HEK293T (cell line): ENCODE measurements at regions not wholly inside any gene's neighbourhood (a gene's known extent, or its start where the extent isn't known, plus 50 kb on each side); places are given as distances from the start of the nearest gene placed in this dataset.
"Not testable (repeated sequence)": the region's sequence is repeated elsewhere in the genome, so short reads cannot be mapped to it uniquely, and the experiment has no call there.

ENCODE experiments used
- CTCF ChIA-PET: fragments of 350-600 bp; formaldehyde crosslinking; extraction: SDS; loops from one replicate; lab custom pipeline; 2021; ENCODE audit warnings: antibody characterized with exemption, inconsistent platforms; lab: Yijun Ruan, JAX
- POLR2A ChIA-PET: fragments of 350-600 bp; formaldehyde crosslinking; extraction: SDS; loops from one replicate; lab custom pipeline; 2020; ENCODE audit warnings: antibody characterized with exemption, inconsistent platforms; lab: Yijun Ruan, JAX
- DNase-seq: peaks from one replicate; pipeline ENCODE4 v3.0.0; 2012; ENCODE audit warnings: mixed read lengths; ENCODE audit errors: extremely low spot score
- ARNT ChIP-seq: fragments of 450-650 bp; IDR thresholded peaks from 2 replicates; pipeline ENCODE4 v1.6.1; 2017; ENCODE audit warnings: mild to moderate bottlenecking
- BHLHE40 ChIP-seq: fragments of 450-650 bp; IDR thresholded peaks from 2 replicates; pipeline ENCODE4 v1.6.1; 2016; ENCODE audit warnings: mild to moderate bottlenecking, moderate library complexity, borderline replicate concordance
- CTBP1 ChIP-seq: fragments of 450-650 bp; IDR thresholded peaks from 2 replicates; pipeline ENCODE4 v1.6.1; 2016; ENCODE audit warnings: borderline replicate concordance
- ELF4 ChIP-seq: fragments of 450-650 bp; IDR thresholded peaks from 2 replicates; pipeline ENCODE4 v1.6.1; 2017; ENCODE audit warnings: antibody characterized with exemption
- FOXA1 ChIP-seq: fragments of 450-650 bp; IDR thresholded peaks from 2 replicates; pipeline ENCODE4 v1.6.1; 2016; ENCODE audit warnings: mild to moderate bottlenecking
- FOXK2 ChIP-seq: fragments of 450-650 bp; IDR thresholded peaks from 2 replicates; pipeline ENCODE4 v1.6.1; 2016; ENCODE audit warnings: mild to moderate bottlenecking
- FOXM1 ChIP-seq: fragments of 450-650 bp; IDR thresholded peaks from 2 replicates; pipeline ENCODE4 v1.6.1; 2017; ENCODE audit warnings: mild to moderate bottlenecking, borderline replicate concordance
- HDGF ChIP-seq: fragments of 450-650 bp; IDR thresholded peaks from 2 replicates; pipeline ENCODE4 v1.6.1; 2017; ENCODE audit warnings: antibody characterized with exemption, borderline replicate concordance
- L3MBTL2 ChIP-seq: fragments of 450-650 bp; conservative IDR thresholded peaks from 2 replicates; pipeline ENCODE4 v1.6.1; 2016; ENCODE audit warnings: mild to moderate bottlenecking
- LEF1 ChIP-seq: fragments of 450-650 bp; IDR thresholded peaks from 2 replicates; pipeline ENCODE4 v1.6.1; 2017; ENCODE audit warnings: mild to moderate bottlenecking, borderline replicate concordance
- NFRKB ChIP-seq: fragments of 450-650 bp; IDR thresholded peaks from 2 replicates; pipeline ENCODE4 v1.6.1; 2016; ENCODE audit warnings: mild to moderate bottlenecking, moderate library complexity
- SP1 ChIP-seq: fragments of 450-650 bp; IDR thresholded peaks from 2 replicates; pipeline ENCODE4 v1.6.1; 2017
- SUZ12 ChIP-seq: fragments of 450-650 bp; IDR thresholded peaks from 2 replicates; pipeline ENCODE4 v1.6.1; 2016; ENCODE audit warnings: mild to moderate bottlenecking
- TARDBP ChIP-seq: fragments of 450-650 bp; IDR thresholded peaks from 2 replicates; pipeline ENCODE4 v1.6.1; 2016
- ZNF384 ChIP-seq: fragments of 450-650 bp; IDR thresholded peaks from 2 replicates; pipeline ENCODE4 v1.6.1; 2016
- TF ChIP-seq, protein P1 (sequence below): fragments of 450-650 bp; IDR thresholded peaks from 2 replicates; pipeline ENCODE4 v1.6.1; 2016

DNA sequence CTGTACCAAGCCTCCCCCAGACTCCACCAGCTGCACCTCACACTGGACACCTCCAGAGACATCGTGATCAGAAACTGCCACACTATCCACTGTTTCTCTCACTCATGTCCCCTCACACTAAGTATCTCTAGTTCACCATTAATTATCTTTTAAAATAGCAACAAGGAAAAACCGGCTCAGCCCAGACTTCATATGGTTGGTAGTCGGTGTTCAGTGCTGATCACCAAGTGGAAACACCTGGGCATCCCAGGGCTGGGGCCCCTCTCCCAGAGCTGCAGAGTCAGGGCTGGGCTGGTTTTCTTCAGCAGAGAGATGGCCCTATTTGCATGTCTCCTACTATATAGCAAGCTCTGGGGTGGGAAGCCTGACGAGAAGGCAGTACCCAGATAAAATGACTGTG lies 1140.0 kb downstream of the TMEM121 start:
- ChIA-PET CTCF (no interaction called here), POLR2A (no interaction called here)
- TF ChIP-seq ARNT: no peak
- no peak for TF ChIP-seq NFRKB
- TF ChIP-seq FOXK2: no peak
- no peak for TF ChIP-seq SP1
- TF ChIP-seq HDGF: no peak
- no peak for TF ChIP-seq L3MBTL2
- TF ChIP-seq FOXM1: no peak
- TF ChIP-seq ZNF384: no peak
- TF ChIP-seq LEF1: no peak
- TF ChIP-seq FOXA1: no peak
- TF ChIP-seq, protein P1, sequence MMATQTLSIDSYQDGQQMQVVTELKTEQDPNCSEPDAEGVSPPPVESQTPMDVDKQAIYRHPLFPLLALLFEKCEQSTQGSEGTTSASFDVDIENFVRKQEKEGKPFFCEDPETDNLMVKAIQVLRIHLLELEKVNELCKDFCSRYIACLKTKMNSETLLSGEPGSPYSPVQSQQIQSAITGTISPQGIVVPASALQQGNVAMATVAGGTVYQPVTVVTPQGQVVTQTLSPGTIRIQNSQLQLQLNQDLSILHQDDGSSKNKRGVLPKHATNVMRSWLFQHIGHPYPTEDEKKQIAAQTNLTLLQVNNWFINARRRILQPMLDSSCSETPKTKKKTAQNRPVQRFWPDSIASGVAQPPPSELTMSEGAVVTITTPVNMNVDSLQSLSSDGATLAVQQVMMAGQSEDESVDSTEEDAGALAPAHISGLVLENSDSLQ: no peak
- TF ChIP-seq CTBP1: no peak
- no peak for TF ChIP-seq TARDBP
- no peak for TF ChIP-seq BHLHE40
- no peak for TF ChIP-seq ELF4
- TF ChIP-seq SUZ12: no peak
- no peak for DNase-seq

DNA sequence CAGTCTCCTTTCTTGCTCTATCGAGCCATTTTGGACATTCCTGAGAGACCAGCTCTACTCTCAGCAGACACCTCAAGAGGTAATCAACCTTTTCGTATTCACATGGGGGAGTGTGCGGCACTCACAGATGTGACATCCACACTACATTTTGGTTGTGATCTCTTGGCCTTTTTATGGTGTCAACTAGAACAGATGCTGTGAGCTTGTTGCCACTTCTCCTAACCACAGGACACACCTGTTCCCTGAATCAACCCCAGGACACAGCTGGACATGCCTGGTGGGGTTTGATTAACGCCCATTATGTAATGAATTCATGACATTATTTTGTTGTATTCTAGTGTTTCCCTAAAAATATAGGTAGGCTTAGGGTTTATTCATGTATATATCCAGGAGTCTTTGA lies 1143.6 kb downstream of the TMEM121 start:
- no peak for DNase-seq
- POLR2A ChIA-PET: no interaction called here
- CTCF ChIA-PET: no interaction called here
- no peak for TF ChIP-seq ZNF384
- no peak for TF ChIP-seq FOXM1
- no peak for TF ChIP-seq FOXA1
- TF ChIP-seq TARDBP: no peak
- no peak for TF ChIP-seq ARNT
- TF ChIP-seq L3MBTL2: no peak
- no peak for TF ChIP-seq LEF1
- TF ChIP-seq CTBP1: no peak
- no peak for TF ChIP-seq SP1
- TF ChIP-seq NFRKB: no peak
- TF ChIP-seq HDGF: no peak
- no peak for TF ChIP-seq ELF4
- no peak for TF ChIP-seq SUZ12
- TF ChIP-seq BHLHE40: no peak
- no peak for TF ChIP-seq FOXK2

DNA sequence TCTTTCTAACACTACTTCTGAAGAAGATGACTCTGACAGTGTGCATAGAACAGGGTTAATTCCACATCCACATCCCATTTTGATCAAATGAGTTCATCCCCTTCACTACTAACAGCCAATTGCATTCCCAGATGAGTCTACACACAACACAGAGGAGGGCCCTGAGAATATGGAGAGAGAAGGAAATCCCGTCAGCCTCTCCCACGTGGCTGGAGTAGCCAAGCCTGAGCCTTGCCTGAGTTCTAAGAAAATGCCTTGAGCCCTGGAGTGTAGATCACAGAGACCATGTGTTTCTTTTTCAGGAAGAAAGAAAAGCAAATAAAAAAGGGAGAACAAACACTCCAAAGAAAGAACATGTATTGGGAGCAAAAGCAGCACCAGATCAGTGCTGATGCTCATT lies 1147.7 kb downstream of the TMEM121 start:
- CTCF ChIA-PET: interaction anchor here (0.6 kb wide), 1 partner anchor 57 kb away, joined by 3 read pairs; no protein-coding TSS in a partner anchor
- DNase-seq, POLR2A ChIA-PET: not testable (repeated sequence)

DNA sequence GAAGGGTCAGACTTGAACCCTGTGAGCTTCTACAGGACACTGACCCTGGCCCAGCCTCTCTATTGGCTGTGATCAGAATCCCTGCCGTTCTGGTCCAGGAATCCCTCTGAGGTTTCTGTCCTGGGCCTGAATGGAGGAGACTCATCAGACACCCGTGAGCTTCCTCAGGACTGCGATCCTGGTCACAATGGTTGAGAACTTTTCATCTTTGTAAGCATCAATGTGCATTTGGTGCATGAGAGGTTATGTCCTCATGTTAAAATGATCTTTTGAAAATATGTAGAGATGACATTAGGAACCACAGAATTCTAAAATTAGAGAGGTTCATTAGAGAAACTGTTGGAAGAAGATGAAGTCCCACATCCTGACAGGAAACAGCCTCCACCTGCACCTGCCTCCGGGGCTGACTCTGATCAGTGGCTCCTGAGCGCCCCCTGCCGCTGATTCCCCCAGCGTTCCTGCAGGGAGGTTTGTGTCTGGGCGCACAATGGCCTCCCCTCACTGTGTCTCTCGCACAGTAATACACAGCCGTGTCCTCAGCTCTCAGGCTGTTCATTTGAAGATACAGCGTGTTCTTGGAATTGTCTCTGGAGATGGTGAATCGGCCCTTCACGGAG lies 1148.2 kb downstream of the TMEM121 start:
- POLR2A ChIA-PET, CTCF ChIA-PET: not testable (repeated sequence)

DNA sequence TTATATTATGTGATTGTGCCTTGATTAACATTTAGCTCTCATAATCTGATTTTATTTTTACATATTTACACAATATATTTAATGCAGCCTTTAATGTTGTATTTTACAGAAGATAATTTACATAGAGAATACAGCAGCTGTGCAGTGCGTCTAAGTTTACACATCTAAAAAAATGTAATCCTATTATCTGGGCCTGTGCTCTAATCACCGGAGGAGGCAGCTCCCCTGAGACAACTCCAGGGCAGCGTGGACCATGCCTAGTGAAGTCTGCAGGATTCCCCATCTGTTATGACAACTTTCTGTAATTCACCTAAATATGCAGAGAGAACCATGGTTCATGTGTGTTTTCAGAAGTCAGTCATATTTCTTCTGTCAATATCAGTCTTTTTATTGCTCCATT lies 1149.3 kb downstream of the TMEM121 start:
- POLR2A ChIA-PET, DNase-seq, CTCF ChIA-PET: not testable (repeated sequence)

More for the DNA sequence above, 1148.2 kb downstream of the TMEM121 start:
- not testable (repeated sequence) for DNase-seq

DNA sequence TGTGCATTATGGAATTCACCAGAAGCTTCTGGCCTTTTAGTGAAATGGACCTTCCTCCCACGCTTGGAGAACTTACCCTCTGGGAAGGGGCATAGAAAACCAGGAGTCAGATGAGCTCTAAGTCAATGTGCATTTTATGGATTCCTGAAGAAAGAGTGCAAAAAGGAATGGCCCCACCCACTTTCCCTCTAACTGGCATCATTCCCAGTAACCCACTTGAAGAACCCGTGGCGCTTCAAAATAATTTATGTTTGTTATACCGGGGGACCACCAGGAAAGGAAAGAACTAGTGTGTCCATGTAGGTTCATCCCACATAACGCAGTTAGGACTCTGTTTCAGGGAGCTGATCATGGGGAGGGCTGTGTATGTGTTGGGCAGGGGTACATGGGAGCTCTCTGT lies 1153.4 kb downstream of the TMEM121 start:
- no peak for DNase-seq
- POLR2A ChIA-PET: no interaction called here
- TF ChIP-seq CTBP1 (no peak), FOXA1 (no peak)
- CTCF ChIA-PET: no interaction called here

DNA sequence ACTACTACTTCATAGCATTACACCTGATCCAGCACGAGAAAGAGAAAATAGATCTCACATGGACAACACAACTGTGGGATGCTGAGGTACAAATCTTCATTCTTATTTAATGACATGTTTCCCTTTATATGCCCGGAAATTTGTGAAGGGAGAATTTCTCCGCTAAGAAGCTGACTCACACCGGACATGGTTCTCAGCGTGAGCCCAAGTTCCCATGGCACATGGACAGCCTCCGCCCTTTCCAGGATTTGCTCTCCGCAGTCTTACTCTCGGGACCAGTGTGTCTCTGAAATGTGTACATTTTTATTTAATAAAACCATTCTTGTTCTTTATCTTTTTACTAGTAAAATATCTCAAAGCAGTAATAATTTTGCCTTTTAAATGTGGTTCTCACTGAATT lies 1154.8 kb downstream of the TMEM121 start:
- no peak for DNase-seq
- ChIA-PET CTCF (no interaction called here), POLR2A (no interaction called here)
- TF ChIP-seq CTBP1 (no peak), L3MBTL2 (no peak), SP1 (no peak), ARNT (no peak), FOXA1 (no peak), LEF1 (no peak)

DNA sequence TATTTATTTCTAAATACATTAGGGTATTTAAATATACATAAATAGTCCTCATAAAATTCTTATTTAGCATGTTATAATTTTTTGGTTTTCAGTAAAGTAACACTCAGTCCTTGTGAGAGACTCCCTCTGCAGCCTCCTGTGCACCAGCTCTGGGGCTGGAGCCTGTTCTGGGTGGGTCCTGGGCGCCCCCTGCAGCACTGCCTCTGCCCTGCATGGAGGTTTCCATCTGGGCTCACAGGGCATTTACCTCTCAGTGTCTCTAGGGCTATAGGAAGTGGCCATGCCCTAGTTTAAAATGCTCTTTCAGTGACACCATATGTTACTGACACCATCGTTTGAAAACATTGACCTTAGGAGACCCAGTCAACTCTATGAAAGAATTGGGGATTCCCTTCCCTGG lies 1155.2 kb downstream of the TMEM121 start:
- DNase-seq: no peak
- no peak for TF ChIP-seq SP1
- no peak for TF ChIP-seq HDGF
- no peak for TF ChIP-seq FOXK2
- TF ChIP-seq FOXM1: no peak
- no peak for TF ChIP-seq FOXA1
- no peak for TF ChIP-seq ARNT
- no peak for TF ChIP-seq CTBP1
- ChIA-PET CTCF (no interaction called here), POLR2A (no interaction called here)

DNA sequence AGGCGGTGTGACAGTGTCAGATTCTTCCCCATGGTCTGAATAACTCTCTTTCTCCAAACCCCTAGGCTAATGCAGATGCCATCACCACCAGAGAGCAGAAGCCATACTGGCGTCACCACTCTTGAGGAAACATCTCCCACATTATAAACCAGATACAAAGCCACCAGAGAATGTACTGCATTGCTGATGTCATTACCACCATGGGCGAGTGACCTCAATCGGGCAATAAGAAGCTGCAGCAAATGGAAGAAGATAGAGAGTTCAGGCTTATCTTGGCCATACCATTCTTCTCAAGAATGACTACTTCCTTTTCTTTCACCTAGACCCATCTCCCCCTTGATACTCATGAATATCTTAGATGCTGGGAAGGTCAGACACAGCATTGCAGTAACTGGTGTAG lies 1157.2 kb downstream of the TMEM121 start:
- ChIA-PET CTCF (no interaction called here), POLR2A (no interaction called here)
- TF ChIP-seq SP1 (no peak), L3MBTL2 (no peak), HDGF (no peak), BHLHE40 (no peak), FOXM1 (no peak), ELF4 (no peak), FOXK2 (no peak), ARNT (no peak), SUZ12 (no peak), LEF1 (no peak), FOXA1 (no peak), TARDBP (no peak), NFRKB (no peak), CTBP1 (no peak), ZNF384 (no peak)
- TF ChIP-seq, protein P1: no peak
- DNase-seq: no peak
